Transverse colon (tissue), 3 donors: ENCODE measurements at regions not wholly inside any gene's neighbourhood (a gene's known extent, or its start where the extent isn't known, plus 50 kb on each side); places are given as distances from the start of the nearest gene placed in this dataset.

Experiments
- POLR2A ChIP-seq: fragments of 450-650 bp; IDR thresholded peaks from one replicate; pipeline ENCODE4 v1.6.1; 2016; ENCODE audit warnings: antibody characterized with exemption, mild to moderate bottlenecking, moderate library complexity
- TF ChIP-seq, protein P1 (sequence below), 5 experiments: fragments of 200-600 bp in 3 of 5; fragments of 450-650 bp in 2 of 5; sonication (generic) in 3 of 5; IDR thresholded peaks; 1 replicate in 2 of 5; 2 replicates in 3 of 5; pipeline ENCODE4 v1.5.1; 2016 to 2017; ENCODE audit warnings: antibody characterized with exemption in 5 of 5, inconsistent platforms in 3 of 5, mild to moderate bottlenecking in 2 of 5, moderate library complexity in 1 of 5

DNA sequence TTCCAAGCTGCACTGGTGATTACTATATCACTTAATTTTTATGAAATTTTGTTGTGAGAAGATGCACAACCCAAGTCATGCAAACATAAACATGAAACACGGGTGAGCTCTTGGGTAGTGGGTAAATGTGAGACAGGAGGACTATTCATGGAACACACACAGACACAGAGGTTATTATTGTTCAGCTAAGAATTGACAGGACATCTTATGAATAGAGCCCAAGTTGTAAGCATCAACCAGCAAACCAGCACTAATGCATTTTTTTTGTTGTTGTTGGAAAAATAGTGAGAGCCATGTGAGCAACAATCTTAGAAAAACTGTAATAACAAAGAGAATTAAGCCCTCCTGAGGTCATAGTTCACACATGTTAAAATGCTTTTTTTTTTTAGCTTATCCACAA is 1179.7 kb downstream of the GATA3 start:
- TF ChIP-seq, protein P1, sequence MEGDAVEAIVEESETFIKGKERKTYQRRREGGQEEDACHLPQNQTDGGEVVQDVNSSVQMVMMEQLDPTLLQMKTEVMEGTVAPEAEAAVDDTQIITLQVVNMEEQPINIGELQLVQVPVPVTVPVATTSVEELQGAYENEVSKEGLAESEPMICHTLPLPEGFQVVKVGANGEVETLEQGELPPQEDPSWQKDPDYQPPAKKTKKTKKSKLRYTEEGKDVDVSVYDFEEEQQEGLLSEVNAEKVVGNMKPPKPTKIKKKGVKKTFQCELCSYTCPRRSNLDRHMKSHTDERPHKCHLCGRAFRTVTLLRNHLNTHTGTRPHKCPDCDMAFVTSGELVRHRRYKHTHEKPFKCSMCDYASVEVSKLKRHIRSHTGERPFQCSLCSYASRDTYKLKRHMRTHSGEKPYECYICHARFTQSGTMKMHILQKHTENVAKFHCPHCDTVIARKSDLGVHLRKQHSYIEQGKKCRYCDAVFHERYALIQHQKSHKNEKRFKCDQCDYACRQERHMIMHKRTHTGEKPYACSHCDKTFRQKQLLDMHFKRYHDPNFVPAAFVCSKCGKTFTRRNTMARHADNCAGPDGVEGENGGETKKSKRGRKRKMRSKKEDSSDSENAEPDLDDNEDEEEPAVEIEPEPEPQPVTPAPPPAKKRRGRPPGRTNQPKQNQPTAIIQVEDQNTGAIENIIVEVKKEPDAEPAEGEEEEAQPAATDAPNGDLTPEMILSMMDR (IDR thresholded peaks at IDR 0.05), result no peak
- TF ChIP-seq POLR2A, result no peak
